HUES48 (cell line): ENCODE measurements at regions not wholly inside any gene's neighbourhood (a gene's known extent, or its start where the extent isn't known, plus 50 kb on each side); places are given as distances from the start of the nearest gene placed in this dataset.
"Not testable (repeated sequence)": the region's sequence is repeated elsewhere in the genome, so short reads cannot be mapped to it uniquely, and the experiment has no call there.

Experiments used
- H3K27ac ChIP-seq: one replicate; pipeline ENCODE4 v1.7.0; 2013; ENCODE audit warnings: low read depth, low read length, inconsistent platforms
- H3K27me3 ChIP-seq: 2 replicates; pipeline ENCODE4 v1.6.1; 2013; ENCODE audit warnings: mild to moderate bottlenecking, low read length; ENCODE audit not compliant: control insufficient read depth, insufficient read depth
- H3K36me3 ChIP-seq: 2 replicates; pipeline ENCODE4 v1.6.1; 2013; ENCODE audit warnings: low read length; ENCODE audit not compliant: control insufficient read depth, insufficient read depth
- H3K4me1 ChIP-seq: 2 replicates; pipeline ENCODE4 v1.6.1; 2013; ENCODE audit warnings: mild to moderate bottlenecking, low read length; ENCODE audit not compliant: control insufficient read depth, insufficient read depth
- H3K4me3 ChIP-seq: 2 replicates; pipeline ENCODE4 v1.5.1; 2013; ENCODE audit warnings: mild to moderate bottlenecking, low read depth, low read length
- H3K9ac ChIP-seq: 2 replicates; pipeline ENCODE4 v1.6.1; 2013; ENCODE audit warnings: mild to moderate bottlenecking, low read depth, low read length, moderate library complexity
- H3K9me3 ChIP-seq: 2 replicates; pipeline ENCODE4 v1.6.1; 2013; ENCODE audit warnings: low read length; ENCODE audit not compliant: control insufficient read depth, insufficient read depth

DNA sequence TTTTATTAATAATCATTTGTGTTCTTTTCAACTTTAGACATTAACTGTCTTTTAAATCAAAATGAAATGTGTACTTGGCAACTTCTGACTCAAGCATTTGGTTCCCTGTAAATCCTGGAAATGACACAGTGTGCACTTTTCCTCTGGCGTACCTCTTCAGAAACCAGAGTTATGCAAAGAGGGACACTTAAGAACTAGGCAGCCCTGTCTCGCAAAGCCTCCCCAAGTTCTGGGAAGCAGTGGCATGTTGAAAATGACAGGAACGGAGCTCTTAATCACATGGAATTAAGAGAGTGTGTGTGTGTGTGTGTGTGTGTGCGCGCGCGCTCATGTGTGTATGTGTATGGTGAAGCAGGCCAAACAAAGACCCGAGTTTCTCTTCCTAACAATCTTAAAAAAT is 707.4 kb downstream of the MECOM start:
- H3K27ac ChIP-seq, result no peak overlapping the region
- peaks cover 34% of the 10 kb centered on the region for H3K4me1 ChIP-seq
- no peaks in the 10 kb centered on the region for H3K36me3 ChIP-seq
- no peak overlapping the region for H3K9ac ChIP-seq
- H3K4me3 ChIP-seq, result no peak overlapping the region
- H3K27me3 ChIP-seq, result no peaks in the 10 kb centered on the region
- no peaks in the 10 kb centered on the region for H3K9me3 ChIP-seq

DNA sequence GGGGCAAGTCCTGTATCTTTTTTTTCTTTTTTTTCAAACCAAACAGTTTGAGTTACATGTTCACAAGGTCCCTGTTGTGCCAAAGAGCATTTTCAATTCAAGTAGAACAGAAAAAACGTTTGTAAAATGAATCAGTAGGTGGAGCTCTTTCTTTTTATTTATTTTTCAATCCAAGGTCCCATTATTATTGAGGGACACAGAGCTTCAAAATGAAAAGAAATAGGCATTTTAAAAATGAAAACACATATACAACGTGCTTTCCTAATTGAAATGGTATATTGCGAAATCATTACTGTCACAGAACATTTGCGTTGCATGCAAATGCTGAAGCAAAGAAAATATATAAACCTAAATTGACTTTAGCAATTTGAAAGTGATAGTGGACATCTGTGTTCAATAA is 711.0 kb downstream of the MECOM start:
- Histone ChIP-seq H3K27ac (no peak overlapping the region), H3K27me3 (no peaks in the 10 kb centered on the region), H3K9ac (no peak overlapping the region), H3K36me3 (no peaks in the 10 kb centered on the region), H3K9me3 (no peaks in the 10 kb centered on the region), H3K4me1 (peaks cover 20% of the 10 kb centered on the region), H3K4me3 (no peak overlapping the region)

GRCh38 chr3:168951884-168952283 is 711.6 kb downstream of the MECOM start:
- Histone ChIP-seq H3K4me1 (peaks cover 20% of the 10 kb centered on the region), H3K4me3 (no peak overlapping the region), H3K36me3 (no peaks in the 10 kb centered on the region), H3K27ac (no peak overlapping the region), H3K9me3 (no peaks in the 10 kb centered on the region), H3K9ac (no peak overlapping the region), H3K27me3 (no peaks in the 10 kb centered on the region)

DNA sequence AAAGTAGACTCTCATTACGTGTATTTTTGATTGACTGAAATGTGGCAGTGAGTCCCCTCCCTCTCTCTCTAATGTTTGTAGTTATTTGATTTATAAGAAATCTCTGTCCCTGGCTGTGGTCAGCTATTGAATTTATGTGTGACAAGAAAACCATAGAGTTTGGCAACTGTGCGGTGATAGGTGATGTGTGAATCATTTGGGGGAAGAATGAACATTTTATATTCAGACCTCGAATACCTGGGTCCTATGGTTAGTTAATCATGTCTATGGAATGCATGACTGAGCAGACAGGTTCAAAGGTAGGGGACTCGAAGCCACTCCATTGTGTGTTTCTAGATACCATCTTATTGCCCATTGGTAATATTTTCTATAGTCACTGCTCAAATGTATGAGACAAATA is 712.1 kb downstream of the MECOM start:
- Histone ChIP-seq H3K4me3 (no peak overlapping the region), H3K9ac (no peak overlapping the region), H3K9me3 (no peaks in the 10 kb centered on the region), H3K27ac (no peak overlapping the region), H3K4me1 (peaks cover 20% of the 10 kb centered on the region), H3K27me3 (no peaks in the 10 kb centered on the region), H3K36me3 (no peaks in the 10 kb centered on the region)

DNA sequence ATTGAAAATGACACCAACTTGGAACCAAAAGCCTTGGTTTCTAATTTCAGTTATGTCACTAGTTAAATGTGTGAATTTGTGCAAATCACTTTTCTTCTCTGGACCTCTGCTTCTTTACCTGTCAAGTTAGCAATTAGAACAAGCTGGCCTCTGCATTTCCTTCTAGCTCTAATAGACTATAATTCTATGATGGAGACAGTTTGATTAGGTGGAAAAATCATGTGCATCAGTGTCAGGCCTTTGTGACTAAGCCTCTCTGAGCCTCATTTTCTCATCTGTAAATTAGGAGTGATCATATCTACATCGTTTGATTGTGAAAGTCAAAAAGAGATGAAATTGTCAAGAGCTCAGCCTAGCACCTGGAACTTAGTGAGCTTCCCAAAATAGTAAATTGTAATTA is 712.9 kb downstream of the MECOM start:
- Histone ChIP-seq H3K36me3 (no peaks in the 10 kb centered on the region), H3K4me3 (no peak overlapping the region), H3K27ac (no peak overlapping the region), H3K27me3 (no peaks in the 10 kb centered on the region), H3K9me3 (no peaks in the 10 kb centered on the region), H3K9ac (no peak overlapping the region), H3K4me1 (peaks cover 20% of the 10 kb centered on the region)

DNA sequence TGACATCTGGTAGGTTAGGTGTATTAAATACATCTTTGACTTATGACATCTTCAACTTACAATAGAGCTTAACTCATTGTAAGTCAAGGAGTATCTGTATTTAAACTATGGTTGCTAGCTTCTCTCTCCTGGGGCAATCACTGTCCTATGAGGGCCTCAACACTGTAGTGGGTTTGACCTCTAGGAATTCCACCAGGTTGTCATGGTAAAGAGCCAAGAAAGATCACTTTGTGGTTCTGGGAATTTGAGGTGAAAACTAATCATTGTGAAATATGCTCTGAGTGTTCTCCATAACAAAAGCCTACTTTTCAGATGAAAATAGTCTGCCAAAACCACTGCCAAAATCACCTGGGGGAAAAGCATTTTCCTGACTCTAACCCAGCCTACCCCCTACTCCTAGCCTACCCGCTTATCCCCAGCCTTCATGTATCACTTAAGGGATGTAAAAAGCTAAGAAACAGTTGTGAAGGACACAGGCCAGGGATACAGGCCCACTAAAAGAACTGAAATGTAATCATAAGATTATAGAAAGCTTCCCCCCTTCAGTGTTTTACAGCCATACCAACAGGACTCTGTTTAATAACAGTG is 723.8 kb downstream of the MECOM start:
- Histone ChIP-seq H3K4me3 (no peak overlapping the region), H3K27ac (no peak overlapping the region), H3K36me3 (no peaks in the 10 kb centered on the region), H3K4me1 (peaks cover 22% of the 10 kb centered on the region), H3K27me3 (no peaks in the 10 kb centered on the region), H3K9ac (no peak overlapping the region), H3K9me3 (0 out of 2 replicates have a peak, but pooled peaks cover 2% of the 10 kb centered on the region)

DNA sequence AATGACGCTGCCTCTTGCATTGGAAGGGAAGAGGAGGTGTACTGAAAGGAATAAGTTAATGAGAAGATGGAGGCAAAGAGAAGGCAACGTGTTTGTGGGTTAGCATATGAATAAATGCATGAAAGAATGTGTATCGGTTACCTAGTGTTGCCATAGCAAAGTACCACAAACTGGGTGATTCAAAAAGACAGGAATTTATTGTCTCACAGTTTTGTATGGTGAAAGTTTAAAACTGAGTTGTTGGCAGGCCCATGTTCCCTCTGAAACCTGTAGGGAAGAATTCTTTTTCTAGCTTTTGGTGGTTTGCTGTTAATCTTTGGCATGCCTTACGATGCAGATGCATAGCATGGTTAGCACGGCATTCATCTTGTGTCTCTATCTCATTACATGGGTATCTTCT is 729.9 kb downstream of the MECOM start:
- Histone ChIP-seq H3K4me3 (no peak overlapping the region), H3K27ac (no peak overlapping the region), H3K27me3 (no peaks in the 10 kb centered on the region), H3K4me1 (no peaks in the 10 kb centered on the region), H3K9ac (no peak overlapping the region), H3K36me3 (no peaks in the 10 kb centered on the region), H3K9me3 (peaks cover 14% of the 10 kb centered on the region; the same call in 1 of the 2 replicates)

GRCh38 chr3:168929997-168930396 is 733.5 kb downstream of the MECOM start:
- H3K4me3 ChIP-seq, H3K4me1 ChIP-seq, H3K27me3 ChIP-seq, H3K27ac ChIP-seq, H3K9ac ChIP-seq, H3K36me3 ChIP-seq: not testable (repeated sequence)
- peaks cover 12% of the 10 kb centered on the region; the same call in 1 of the 2 replicates for H3K9me3 ChIP-seq

GRCh38 chr3:168926426-168926825 is 737.1 kb downstream of the MECOM start:
- H3K4me3 ChIP-seq, result no peak overlapping the region
- no peaks in the 10 kb centered on the region for H3K36me3 ChIP-seq
- H3K4me1 ChIP-seq, result peaks cover 4% of the 10 kb centered on the region; the same call in 1 of the 2 replicates
- H3K27me3 ChIP-seq, result no peaks in the 10 kb centered on the region
- H3K9ac ChIP-seq, result no peak overlapping the region
- no peaks in the 10 kb centered on the region for H3K9me3 ChIP-seq
- H3K27ac ChIP-seq, result no peak overlapping the region

DNA sequence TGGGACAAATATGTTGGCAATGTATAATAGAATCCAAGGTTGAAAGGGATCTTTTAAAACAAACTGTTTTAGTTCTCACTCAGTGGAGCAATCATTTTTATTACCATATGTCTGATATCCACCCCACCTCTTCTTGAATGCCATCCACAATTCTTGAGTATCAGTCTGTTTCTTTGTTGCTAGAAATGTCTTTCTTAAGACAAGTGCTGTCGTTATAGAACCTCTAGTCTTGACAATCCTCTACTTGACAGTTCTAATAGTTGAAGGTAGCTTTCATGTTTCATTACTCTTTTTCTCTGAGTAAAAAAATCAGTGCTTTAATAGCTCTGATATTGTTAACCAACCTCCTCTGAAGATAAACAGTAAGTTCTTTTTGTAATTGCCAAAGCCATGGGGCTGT is 737.9 kb downstream of the MECOM start:
- peaks cover 4% of the 10 kb centered on the region; the same call in 1 of the 2 replicates for H3K4me1 ChIP-seq
- H3K27me3 ChIP-seq, result no peaks in the 10 kb centered on the region

GRCh38 chr3:168914662-168915061 is 748.9 kb downstream of the MECOM start:
- no peaks in the 10 kb centered on the region for H3K27me3 ChIP-seq
- H3K36me3 ChIP-seq, result no peaks in the 10 kb centered on the region

More for the DNA sequence above, 737.9 kb downstream of the MECOM start:
- no peak overlapping the region for H3K9ac ChIP-seq
- no peaks in the 10 kb centered on the region for H3K36me3 ChIP-seq
- H3K27ac ChIP-seq, result no peak overlapping the region
- no peak overlapping the region for H3K4me3 ChIP-seq
- H3K9me3 ChIP-seq, result no peaks in the 10 kb centered on the region

More at GRCh38 chr3:168914662-168915061, 748.9 kb downstream of the MECOM start:
- no peak overlapping the region for H3K9ac ChIP-seq
- no peaks in the 10 kb centered on the region for H3K9me3 ChIP-seq
- H3K4me1 ChIP-seq, result no peaks in the 10 kb centered on the region
- no peak overlapping the region for H3K27ac ChIP-seq
- H3K4me3 ChIP-seq, result no peak overlapping the region
